ENCODE measurements at regions not wholly inside any gene's neighbourhood (a gene's known extent, or its start where the extent isn't known, plus 50 kb on each side); places are given as distances from the start of the nearest gene placed in this dataset.
"Not testable (repeated sequence)": the region's sequence is repeated elsewhere in the genome, so short reads cannot be mapped to it uniquely, and the experiment has no call there.

GRCh38 chr13:111064661-111065060, 50.4 kb upstream of the ARHGEF7 start:
- peaks cover 5% of the 10 kb centered on the region for H3K4me1 Mint-ChIP-seq (ENCODE audit: low read depth)
- H3K4me3 Mint-ChIP-seq: no peak overlapping the region
- H3K27me3 Mint-ChIP-seq: peaks cover 72% of the 10 kb centered on the region
- H3K27ac Mint-ChIP-seq: no peak overlapping the region
- H3K9me3 Mint-ChIP-seq: no peaks in the 10 kb centered on the region
- no peaks in the 10 kb centered on the region for H3K36me3 Mint-ChIP-seq (ENCODE audit: low read depth)
- no peak for DNase-seq

- Mint-ChIP-seq H3K27ac (no peak overlapping the region), H3K4me1 (ENCODE audit: low read depth) (peaks cover 5% of the 10 kb centered on the region), H3K4me3 (no peak overlapping the region), H3K27me3 (peaks cover 73% of the 10 kb centered on the region), H3K36me3 (ENCODE audit: low read depth) (no peaks in the 10 kb centered on the region), H3K9me3 (no peaks in the 10 kb centered on the region)
- no peak for DNase-seq
These were observed 52.1 kb upstream of the ARHGEF7 start for GRCh38 chr13:111062966-111063365.

GRCh38 chr13:111062305-111062704, 52.8 kb upstream of the ARHGEF7 start:
- H3K27me3 Mint-ChIP-seq: peaks cover 76% of the 10 kb centered on the region

GRCh38 chr13:111061358-111062045, 53.6 kb upstream of the ARHGEF7 start:
- peaks cover 80% of the 10 kb centered on the region for H3K27me3 Mint-ChIP-seq

More at GRCh38 chr13:111062305-111062704, 52.8 kb upstream of the ARHGEF7 start:
- Mint-ChIP-seq H3K9me3 (no peaks in the 10 kb centered on the region), H3K27ac (no peak overlapping the region), H3K4me3 (no peak overlapping the region), H3K4me1 (ENCODE audit: low read depth) (peaks cover 4% of the 10 kb centered on the region), H3K36me3 (ENCODE audit: low read depth) (no peaks in the 10 kb centered on the region)
- DNase-seq: no peak

GRCh38 chr13:111060237-111060919, 54.7 kb upstream of the ARHGEF7 start:
- H3K4me3 Mint-ChIP-seq: no peak overlapping the region
- no peaks in the 10 kb centered on the region for H3K9me3 Mint-ChIP-seq
- H3K27me3 Mint-ChIP-seq: peaks cover 79% of the 10 kb centered on the region
- H3K4me1 Mint-ChIP-seq (ENCODE audit: low read depth): no peaks in the 10 kb centered on the region
- no peaks in the 10 kb centered on the region for H3K36me3 Mint-ChIP-seq (ENCODE audit: low read depth)
- DNase-seq: no peak
- no peak overlapping the region for H3K27ac Mint-ChIP-seq

More at GRCh38 chr13:111061358-111062045, 53.6 kb upstream of the ARHGEF7 start:
- no peaks in the 10 kb centered on the region for H3K36me3 Mint-ChIP-seq (ENCODE audit: low read depth)
- DNase-seq: no peak
- no peaks in the 10 kb centered on the region for H3K9me3 Mint-ChIP-seq
- H3K27ac Mint-ChIP-seq: no peak overlapping the region
- peaks cover 2% of the 10 kb centered on the region for H3K4me1 Mint-ChIP-seq (ENCODE audit: low read depth)
- no peak overlapping the region for H3K4me3 Mint-ChIP-seq

- no peak overlapping the region for H3K4me3 Mint-ChIP-seq
- no peak overlapping the region for H3K27ac Mint-ChIP-seq
- no peak for DNase-seq
- H3K9me3 Mint-ChIP-seq: no peaks in the 10 kb centered on the region
- no peaks in the 10 kb centered on the region for H3K4me1 Mint-ChIP-seq (ENCODE audit: low read depth)
- no peaks in the 10 kb centered on the region for H3K36me3 Mint-ChIP-seq (ENCODE audit: low read depth)
- H3K27me3 Mint-ChIP-seq: peaks cover 74% of the 10 kb centered on the region
These were observed 56.2 kb upstream of the ARHGEF7 start for GRCh38 chr13:111058796-111059506.

- H3K4me1 Mint-ChIP-seq (ENCODE audit: low read depth); H3K9me3 Mint-ChIP-seq; H3K36me3 Mint-ChIP-seq (ENCODE audit: low read depth); H3K27ac Mint-ChIP-seq; H3K4me3 Mint-ChIP-seq; DNase-seq: not testable (repeated sequence)
- H3K27me3 Mint-ChIP-seq: peaks cover 72% of the 10 kb centered on the region
These were observed 56.8 kb upstream of the ARHGEF7 start for GRCh38 chr13:111058339-111058738.

- H3K4me3 Mint-ChIP-seq; H3K36me3 Mint-ChIP-seq (ENCODE audit: low read depth); H3K4me1 Mint-ChIP-seq (ENCODE audit: low read depth); DNase-seq; H3K27ac Mint-ChIP-seq; H3K9me3 Mint-ChIP-seq: not testable (repeated sequence)
- peaks cover 33% of the 10 kb centered on the region for H3K27me3 Mint-ChIP-seq
These were observed 63.3 kb upstream of the ARHGEF7 start for GRCh38 chr13:111051726-111052232.

GRCh38 chr13:111051041-111051725, 63.9 kb upstream of the ARHGEF7 start:
- no peak for DNase-seq
- H3K4me3 Mint-ChIP-seq: no peak overlapping the region
- H3K4me1 Mint-ChIP-seq (ENCODE audit: low read depth): peaks cover 6% of the 10 kb centered on the region
- H3K27ac Mint-ChIP-seq: no peak overlapping the region
- no peaks in the 10 kb centered on the region for H3K36me3 Mint-ChIP-seq (ENCODE audit: low read depth)
- peaks cover 27% of the 10 kb centered on the region for H3K27me3 Mint-ChIP-seq
- H3K9me3 Mint-ChIP-seq: no peaks in the 10 kb centered on the region

GRCh38 chr13:111050539-111050879, 64.6 kb upstream of the ARHGEF7 start:
- no peak for DNase-seq

GRCh38 chr13:111049791-111050538, 65.1 kb upstream of the ARHGEF7 start:
- H3K27ac Mint-ChIP-seq: no peak overlapping the region
- H3K36me3 Mint-ChIP-seq (ENCODE audit: low read depth): no peaks in the 10 kb centered on the region
- no peak overlapping the region for H3K4me3 Mint-ChIP-seq
- peaks cover 6% of the 10 kb centered on the region for H3K4me1 Mint-ChIP-seq (ENCODE audit: low read depth)
- no peaks in the 10 kb centered on the region for H3K9me3 Mint-ChIP-seq
- H3K27me3 Mint-ChIP-seq: peaks cover 17% of the 10 kb centered on the region
- DNase-seq: no peak

More at GRCh38 chr13:111050539-111050879, 64.6 kb upstream of the ARHGEF7 start:
- Mint-ChIP-seq H3K4me1 (ENCODE audit: low read depth) (peaks cover 6% of the 10 kb centered on the region), H3K27me3 (peaks cover 21% of the 10 kb centered on the region), H3K9me3 (no peaks in the 10 kb centered on the region), H3K27ac (no peak overlapping the region), H3K36me3 (ENCODE audit: low read depth) (no peaks in the 10 kb centered on the region), H3K4me3 (no peak overlapping the region)

GRCh38 chr13:111048387-111048786, 66.7 kb upstream of the ARHGEF7 start:
- Mint-ChIP-seq H3K4me3 (no peak overlapping the region), H3K36me3 (ENCODE audit: low read depth) (no peaks in the 10 kb centered on the region), H3K9me3 (no peaks in the 10 kb centered on the region), H3K4me1 (ENCODE audit: low read depth) (peaks cover 6% of the 10 kb centered on the region), H3K27ac (no peak overlapping the region), H3K27me3 (peaks cover 8% of the 10 kb centered on the region)
- no peak for DNase-seq

- Mint-ChIP-seq H3K4me1 (ENCODE audit: low read depth) (peaks cover 6% of the 10 kb centered on the region), H3K4me3 (no peak overlapping the region), H3K27me3 (peaks cover 8% of the 10 kb centered on the region), H3K36me3 (ENCODE audit: low read depth) (no peaks in the 10 kb centered on the region), H3K9me3 (no peaks in the 10 kb centered on the region), H3K27ac (no peak overlapping the region)
- no peak for DNase-seq
These were observed 67.8 kb upstream of the ARHGEF7 start for GRCh38 chr13:111047326-111047725.

Measured in activated T-cell treated with anti-CD3 and anti-CD28 coated beads, Interleukin-2, amount 50 U/mL, for 24 hours (primary cell).